SW480 (cell line): ENCODE measurements at regions not wholly inside any gene's neighbourhood (a gene's known extent, or its start where the extent isn't known, plus 50 kb on each side); places are given as distances from the start of the nearest gene placed in this dataset.
"Not testable (repeated sequence)": the region's sequence is repeated elsewhere in the genome, so short reads cannot be mapped to it uniquely, and the experiment has no call there.

Experiments used
- DNase-seq: peaks from one replicate; pipeline ENCODE4 v3.0.0-alpha.2; 2016; ENCODE audit warnings: low spot score

GRCh38 chr6:148602136-148602535, 144.7 kb upstream of the UST start:
- no peak for DNase-seq

- peak; percentile 1 for DNase-seq
Observed at GRCh38 chr6:148608199-148608951, 138.5 kb upstream of the UST start.

GRCh38 chr6:148611213-148611612, 135.6 kb upstream of the UST start:
- DNase-seq: no peak

DNA sequence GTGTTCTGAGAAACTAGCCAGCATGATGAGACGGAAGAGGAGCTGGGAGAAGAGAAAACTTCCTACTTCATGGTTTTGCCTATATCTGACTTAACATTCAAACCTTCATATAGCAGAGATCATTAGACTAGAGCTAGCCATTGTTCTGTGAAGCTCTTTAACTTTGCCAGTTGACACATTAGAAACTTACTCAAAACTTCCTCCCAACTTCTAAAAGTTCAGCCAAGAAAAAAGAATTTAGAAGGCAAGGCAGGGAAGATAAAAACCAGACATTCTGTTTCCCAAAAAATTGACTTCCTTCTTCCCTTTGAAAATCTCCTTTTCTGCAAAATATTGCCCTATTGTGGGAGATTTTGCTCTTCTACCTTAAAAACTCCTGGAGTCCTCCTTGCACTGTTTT, 134.8 kb upstream of the UST start:
- DNase-seq: no peak

- no peak for DNase-seq
Observed at GRCh38 chr6:148614602-148615001, 132.2 kb upstream of the UST start.

DNA sequence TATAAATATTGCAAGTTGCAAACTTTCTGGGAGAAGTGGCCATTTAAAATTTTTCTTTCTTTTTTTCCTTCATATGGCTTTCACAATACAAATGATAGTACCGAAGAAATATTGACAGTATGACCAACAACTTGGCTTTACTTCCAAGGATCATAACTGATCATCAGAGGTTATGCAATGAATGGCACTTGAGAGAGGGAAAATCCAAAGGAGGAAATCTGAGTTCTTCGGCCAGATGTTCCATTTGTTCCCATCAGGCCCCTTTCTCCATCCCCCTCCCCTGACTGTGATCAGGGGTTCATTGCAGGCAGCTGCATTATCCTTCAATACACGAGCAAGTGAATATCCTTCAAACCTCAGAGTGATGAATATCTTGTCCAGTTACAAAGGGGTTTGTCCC, 130.0 kb upstream of the UST start:
- no peak for DNase-seq

GRCh38 chr6:148617530-148617929, 129.3 kb upstream of the UST start:
- peak; percentile 10 for DNase-seq

DNA sequence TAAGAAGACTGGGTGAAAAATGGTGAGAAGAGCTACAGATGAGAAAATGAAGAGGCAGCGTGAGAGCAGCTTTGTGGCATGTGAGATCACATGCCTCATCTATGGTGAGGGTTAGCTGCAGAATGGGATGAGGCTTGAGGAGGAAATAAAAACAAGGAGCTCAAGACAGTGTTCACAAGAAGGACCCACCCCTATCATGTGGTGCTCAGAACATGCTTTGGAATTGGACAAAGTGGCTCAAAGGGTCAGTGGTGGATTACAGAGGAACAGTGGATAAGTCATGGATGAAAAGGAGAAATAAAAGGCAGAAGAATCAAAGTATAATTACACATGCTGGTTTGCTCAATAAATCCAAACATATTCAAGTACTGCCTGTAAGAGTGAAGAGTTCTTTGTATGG, 126.9 kb upstream of the UST start:
- no peak for DNase-seq

GRCh38 chr6:148620579-148621298, 126.1 kb upstream of the UST start:
- DNase-seq: no peak

DNA sequence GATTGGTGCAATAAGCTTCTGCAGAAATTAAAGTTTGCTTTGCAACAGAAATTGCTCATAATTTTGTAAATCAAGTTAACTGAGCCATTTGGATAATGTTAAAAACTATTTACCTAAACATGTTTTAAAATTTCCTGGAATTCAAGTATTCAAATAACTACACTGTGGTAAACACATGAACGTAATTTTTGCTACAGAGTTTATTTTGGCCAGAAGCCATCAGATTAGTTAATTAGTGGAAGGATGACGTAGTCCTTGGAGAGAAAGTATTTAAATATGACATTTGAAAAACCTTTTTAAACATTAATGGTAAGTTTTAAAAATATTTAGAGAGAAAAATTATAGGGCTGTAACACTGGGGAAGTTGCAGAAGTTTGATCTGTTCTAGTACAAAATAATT, 121.2 kb upstream of the UST start:
- DNase-seq: no peak

- no peak for DNase-seq
Observed at GRCh38 chr6:148628251-148628650, 118.6 kb upstream of the UST start.

GRCh38 chr6:148629181-148629580, 117.6 kb upstream of the UST start:
- no peak for DNase-seq

DNA sequence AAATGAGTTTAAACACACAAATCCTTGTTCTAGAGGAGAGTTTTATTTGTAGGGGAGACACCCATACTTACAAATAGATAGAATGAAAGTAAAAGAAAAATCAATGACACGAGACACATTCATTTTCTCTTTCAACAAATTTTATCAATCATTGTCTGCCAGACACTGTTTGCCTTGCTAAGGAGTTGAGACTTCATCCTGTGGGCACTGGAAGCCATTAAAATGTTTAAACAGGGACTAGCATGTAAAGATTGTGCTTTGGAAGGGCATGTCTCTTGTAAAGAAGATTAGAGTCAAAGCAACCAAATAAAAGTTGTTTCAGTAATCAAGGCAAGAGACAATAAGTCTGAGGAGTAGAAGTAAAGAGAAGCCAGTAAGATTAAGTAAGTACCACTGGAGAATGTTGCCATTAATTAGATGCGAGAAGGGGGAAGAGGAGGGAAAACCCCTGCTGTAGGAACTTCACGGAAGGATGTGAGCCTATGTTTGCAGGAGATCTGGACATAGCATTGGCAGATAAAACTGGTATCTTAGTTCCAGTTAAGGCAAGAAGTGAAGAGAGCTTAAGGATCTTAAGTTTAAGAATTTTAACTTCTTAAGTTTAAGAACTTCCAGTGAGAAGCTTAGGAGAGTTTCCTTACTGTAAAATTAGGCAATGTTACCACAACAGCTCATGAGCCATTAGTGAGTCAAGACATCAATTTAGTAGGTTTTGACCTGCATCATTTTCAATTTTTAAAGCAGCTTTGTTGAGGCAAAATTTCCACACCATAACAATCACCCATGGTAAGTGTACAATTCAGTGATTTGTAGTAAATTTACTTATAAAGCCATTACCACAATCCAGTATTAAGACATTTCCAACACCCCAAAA, 117.0 kb upstream of the UST start:
- no peak for DNase-seq

DNA sequence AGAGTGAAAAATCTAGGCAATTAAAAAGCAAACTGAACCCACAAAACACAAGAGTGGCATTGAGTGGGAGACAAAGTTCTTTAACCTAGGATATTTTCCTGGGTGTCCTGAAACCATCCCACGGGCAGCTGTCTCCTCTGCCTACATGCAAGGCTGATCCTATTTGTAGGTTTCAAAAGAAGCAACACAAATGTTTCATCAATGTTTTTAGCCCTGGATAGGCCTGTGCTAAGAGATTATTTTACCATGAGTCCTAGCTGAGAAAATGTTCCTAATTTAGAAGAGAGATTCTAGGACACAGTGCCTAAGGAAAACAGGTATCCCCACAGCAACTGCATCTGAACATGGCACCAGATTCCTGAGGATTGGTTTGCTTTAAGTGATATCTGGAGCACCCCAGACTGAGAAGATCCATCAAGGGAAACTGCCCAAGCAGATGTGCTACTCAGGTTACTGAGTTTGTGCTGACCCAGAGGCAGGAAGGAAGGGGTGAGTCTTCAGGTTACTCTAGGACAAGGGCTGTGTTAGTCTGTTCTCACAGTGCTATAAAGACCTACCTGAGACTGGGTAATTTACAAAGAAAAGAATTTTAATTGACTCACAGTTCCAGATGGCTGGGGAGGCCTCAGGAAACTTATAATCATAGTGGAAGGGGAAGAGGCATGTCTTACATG, 111.6 kb upstream of the UST start:
- DNase-seq: no peak

GRCh38 chr6:148641836-148642235, 105.0 kb upstream of the UST start:
- DNase-seq: not testable (repeated sequence)

GRCh38 chr6:148643208-148643607, 103.6 kb upstream of the UST start:
- DNase-seq: not testable (repeated sequence)

- not testable (repeated sequence) for DNase-seq
Observed at GRCh38 chr6:148645049-148645448, 101.8 kb upstream of the UST start.

- no peak for DNase-seq
Observed at GRCh38 chr6:148648754-148649453, 97.9 kb upstream of the UST start.

DNA sequence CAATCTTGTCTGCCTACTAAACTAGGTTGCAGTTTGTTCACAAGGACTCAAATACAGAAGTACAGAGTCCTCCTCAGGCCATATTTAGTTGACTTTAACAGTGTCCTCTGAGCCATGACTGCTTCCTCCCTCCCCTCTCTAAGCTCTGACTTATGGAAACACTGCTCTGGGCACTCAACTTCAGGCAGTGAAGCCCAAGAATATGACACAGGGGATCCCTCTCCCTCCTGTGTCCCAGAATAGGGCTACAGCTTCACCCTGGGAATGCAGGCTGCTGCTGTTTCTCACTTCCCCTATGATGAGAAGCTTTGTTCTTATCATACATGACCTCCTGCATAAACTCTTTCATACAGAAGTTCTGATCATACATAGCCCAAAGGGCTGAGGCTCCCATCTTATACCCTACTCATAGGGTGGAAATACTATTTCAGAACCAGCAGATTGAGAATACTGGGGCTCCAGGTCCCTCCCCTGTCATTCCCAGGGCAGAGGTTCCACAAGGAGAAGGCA, 97.3 kb upstream of the UST start:
- no peak for DNase-seq

GRCh38 chr6:148650941-148651505, 95.8 kb upstream of the UST start:
- DNase-seq: no peak

- DNase-seq: no peak
Observed at GRCh38 chr6:148652205-148652604, 94.6 kb upstream of the UST start.
